ENCODE measurements at regions not wholly inside any gene's neighbourhood (a gene's known extent, or its start where the extent isn't known, plus 50 kb on each side); places are given as distances from the start of the nearest gene placed in this dataset.

- DNase-seq, result no peak
- no peak overlapping the region for H3K4me3 ChIP-seq
- TF ChIP-seq CTCF (IDR thresholded peaks at IDR 0.05), result no peak
- no peak for TF ChIP-seq POLR2A (IDR thresholded peaks at IDR 0.05)
- WGBS, 2 donors, result 50 to 59% methylated on average over 5 of the region's 5 CpGs
- H3K27me3 ChIP-seq, result peaks cover 0 to 11% (median 0%) of the 10 kb centered on the region in 4 donors
- H3K27ac ChIP-seq, result no peak overlapping the region
- no peaks in the 10 kb centered on the region for H3K36me3 ChIP-seq
- intact Hi-C loops (cut with DNase I), result no loop called here
- H3K9me3 ChIP-seq, result no peaks in the 10 kb centered on the region
- H3K4me1 ChIP-seq, result peaks cover 5 to 9% (median 8%) of the 10 kb centered on the region in 3 donors
Observed at GRCh38 chr20:57769756-57770155, 59.9 kb upstream of the PMEPA1 start.

- Histone ChIP-seq H3K27me3 (no peaks in the 10 kb centered on the region), H3K36me3 (no peaks in the 10 kb centered on the region), H3K9me3 (no peaks in the 10 kb centered on the region), H3K4me3 (no peak overlapping the region), H3K4me1 (peaks cover 5 to 9% (median 8%) of the 10 kb centered on the region in 3 donors), H3K27ac (no peak overlapping the region)
- TF ChIP-seq CTCF (IDR thresholded peaks at IDR 0.05) (no peak), POLR2A (IDR thresholded peaks at IDR 0.05) (no peak)
- DNase-seq, result no peak
- WGBS, 2 donors, result 88 to 92% methylated on average over 1 of the region's 1 CpG
- intact Hi-C loops (cut with DNase I), result no loop called here
Observed at GRCh38 chr20:57768519-57768918, 58.7 kb upstream of the PMEPA1 start.

- intact Hi-C loops (cut with DNase I), result no loop called here
- no peaks in the 10 kb centered on the region for H3K27me3 ChIP-seq
- H3K36me3 ChIP-seq, result no peaks in the 10 kb centered on the region
- H3K27ac ChIP-seq, result no peak overlapping the region
- peaks cover under 1 to 4% (median 4%) of the 10 kb centered on the region in 3 donors for H3K4me1 ChIP-seq
- no peaks in the 10 kb centered on the region for H3K9me3 ChIP-seq
- H3K4me3 ChIP-seq, result no peak overlapping the region
- no peak for DNase-seq
- TF ChIP-seq POLR2A (IDR thresholded peaks at IDR 0.05) (no peak), CTCF (IDR thresholded peaks at IDR 0.05) (no peak)
Observed at GRCh38 chr20:57767441-57767840, 57.6 kb upstream of the PMEPA1 start.

- H3K36me3 ChIP-seq, result no peaks in the 10 kb centered on the region
- 67 to 75% methylated on average over 4 of the region's 4 CpGs for WGBS, 2 donors
- peaks cover 0 to 5% (median 0%) of the 10 kb centered on the region in 4 donors for H3K27me3 ChIP-seq
- H3K9me3 ChIP-seq, result no peaks in the 10 kb centered on the region
- H3K4me3 ChIP-seq, result no peak overlapping the region
- no peak overlapping the region for H3K27ac ChIP-seq
- DNase-seq, result no peak
- intact Hi-C loops (cut with DNase I), result no loop called here
- TF ChIP-seq CTCF (IDR thresholded peaks at IDR 0.05) (no peak), POLR2A (IDR thresholded peaks at IDR 0.05) (no peak)
- no peaks in the 10 kb centered on the region for H3K4me1 ChIP-seq
Observed at GRCh38 chr20:57763235-57763595, 53.4 kb upstream of the PMEPA1 start.

GRCh38 chr20:57762531-57763234 is 52.9 kb upstream of the PMEPA1 start:
- WGBS, 2 donors, result 77 to 86% methylated on average over 8 of the region's 8 CpGs

More at GRCh38 chr20:57762531-57763234, 52.9 kb upstream of the PMEPA1 start:
- intact Hi-C loops (cut with DNase I), result no loop called here
- DNase-seq, result no peak
- Histone ChIP-seq H3K4me3 (no peak overlapping the region), H3K27ac (no peak overlapping the region), H3K4me1 (no peaks in the 10 kb centered on the region), H3K27me3 (peaks cover 0 to 5% (median 0%) of the 10 kb centered on the region in 4 donors), H3K36me3 (no peaks in the 10 kb centered on the region), H3K9me3 (no peaks in the 10 kb centered on the region)
- TF ChIP-seq POLR2A (IDR thresholded peaks at IDR 0.05) (no peak), CTCF (IDR thresholded peaks at IDR 0.05) (no peak)

Measured in esophagus squamous epithelium (tissue), 5 donors.